T-helper 2 cell treated with Interferon-gamma antibody and Interleukin-4, amounts not matched to agents 5 μg/mL and 100 μg/mL, for 36 hours (primary cell): ENCODE measurements at regions not wholly inside any gene's neighbourhood (a gene's known extent, or its start where the extent isn't known, plus 50 kb on each side); places are given as distances from the start of the nearest gene placed in this dataset.
A peak's percentile ranks its signal among the peaks of the same experiment; 100 is the strongest.

Source experiments
- DNase-seq: peaks from one replicate; pipeline ENCODE4 v3.0.0; 2021; ENCODE audit warnings: low spot score
- H3K27ac Mint-ChIP-seq: one replicate; pipeline ENCODE4 v1.8.0; 2021; ENCODE audit warnings: mild to moderate bottlenecking, mixed read lengths
- H3K27me3 Mint-ChIP-seq: one replicate; pipeline ENCODE4 v1.8.0; 2021; ENCODE audit warnings: low read depth, mixed read lengths
- H3K36me3 Mint-ChIP-seq: one replicate; pipeline ENCODE4 v1.8.0; 2021; ENCODE audit warnings: low read depth, mixed read lengths
- H3K4me1 Mint-ChIP-seq: one replicate; pipeline ENCODE4 v1.8.0; 2021; ENCODE audit warnings: low read depth, mixed read lengths
- H3K4me3 Mint-ChIP-seq: one replicate; pipeline ENCODE4 v1.8.0; 2022; ENCODE audit warnings: mild to moderate bottlenecking, moderate library complexity, mixed read lengths
- H3K9me3 Mint-ChIP-seq: one replicate; pipeline ENCODE4 v1.8.0; 2021; ENCODE audit warnings: mixed read lengths

- no peak for DNase-seq
- no peaks in the 10 kb centered on the region for H3K9me3 Mint-ChIP-seq
- no peaks in the 10 kb centered on the region for H3K27me3 Mint-ChIP-seq
- H3K4me1 Mint-ChIP-seq, result no peaks in the 10 kb centered on the region
- no peak overlapping the region for H3K27ac Mint-ChIP-seq
- H3K36me3 Mint-ChIP-seq, result no peaks in the 10 kb centered on the region
- no peak overlapping the region for H3K4me3 Mint-ChIP-seq
Observed at GRCh38 chrY:15478348-15478963, 954.1 kb downstream of the NLGN4Y start.

GRCh38 chrY:15500536-15500935 lies 976.2 kb downstream of the NLGN4Y start:
- Mint-ChIP-seq H3K9me3 (no peaks in the 10 kb centered on the region), H3K27ac (no peak overlapping the region), H3K27me3 (no peaks in the 10 kb centered on the region), H3K36me3 (no peaks in the 10 kb centered on the region), H3K4me3 (no peak overlapping the region), H3K4me1 (no peaks in the 10 kb centered on the region)
- DNase-seq, result no peak

GRCh38 chrY:15501181-15501580 lies 976.9 kb downstream of the NLGN4Y start:
- no peak for DNase-seq
- Mint-ChIP-seq H3K27ac (no peak overlapping the region), H3K4me3 (no peak overlapping the region), H3K4me1 (no peaks in the 10 kb centered on the region), H3K27me3 (no peaks in the 10 kb centered on the region), H3K9me3 (no peaks in the 10 kb centered on the region), H3K36me3 (no peaks in the 10 kb centered on the region)

- no peak for DNase-seq
- no peaks in the 10 kb centered on the region for H3K36me3 Mint-ChIP-seq
- H3K9me3 Mint-ChIP-seq, result no peaks in the 10 kb centered on the region
- H3K4me1 Mint-ChIP-seq, result no peaks in the 10 kb centered on the region
- H3K27me3 Mint-ChIP-seq, result no peaks in the 10 kb centered on the region
- H3K4me3 Mint-ChIP-seq, result no peak overlapping the region
- no peak overlapping the region for H3K27ac Mint-ChIP-seq
Observed at GRCh38 chrY:15510288-15510687, 986.0 kb downstream of the NLGN4Y start.

GRCh38 chrY:15510984-15511650 lies 986.8 kb downstream of the NLGN4Y start:
- H3K9me3 Mint-ChIP-seq, result no peaks in the 10 kb centered on the region
- no peak overlapping the region for H3K4me3 Mint-ChIP-seq
- H3K4me1 Mint-ChIP-seq, result no peaks in the 10 kb centered on the region
- H3K27me3 Mint-ChIP-seq, result no peaks in the 10 kb centered on the region
- no peaks in the 10 kb centered on the region for H3K36me3 Mint-ChIP-seq
- no peak for DNase-seq
- H3K27ac Mint-ChIP-seq, result no peak overlapping the region

- Mint-ChIP-seq H3K27me3 (no peaks in the 10 kb centered on the region), H3K4me3 (no peak overlapping the region), H3K9me3 (no peaks in the 10 kb centered on the region), H3K36me3 (no peaks in the 10 kb centered on the region), H3K27ac (no peak overlapping the region), H3K4me1 (no peaks in the 10 kb centered on the region)
- no peak for DNase-seq
Observed at GRCh38 chrY:15535131-15535530, 1010.8 kb downstream of the NLGN4Y start.

- peak; percentile 4 for DNase-seq
- no peak overlapping the region for H3K4me3 Mint-ChIP-seq
- no peaks in the 10 kb centered on the region for H3K4me1 Mint-ChIP-seq
- no peaks in the 10 kb centered on the region for H3K9me3 Mint-ChIP-seq
- H3K36me3 Mint-ChIP-seq, result no peaks in the 10 kb centered on the region
- H3K27me3 Mint-ChIP-seq, result no peaks in the 10 kb centered on the region
- H3K27ac Mint-ChIP-seq, result no peak overlapping the region
Observed at GRCh38 chrY:15535784-15536511, 1011.6 kb downstream of the NLGN4Y start.

- Mint-ChIP-seq H3K4me1 (no peaks in the 10 kb centered on the region), H3K27ac (no peak overlapping the region), H3K27me3 (no peaks in the 10 kb centered on the region), H3K4me3 (no peak overlapping the region), H3K36me3 (no peaks in the 10 kb centered on the region), H3K9me3 (no peaks in the 10 kb centered on the region)
- DNase-seq, result no peak
Observed at GRCh38 chrY:15540516-15540915, 1016.2 kb downstream of the NLGN4Y start.

- no peak overlapping the region for H3K27ac Mint-ChIP-seq
- H3K36me3 Mint-ChIP-seq, result no peaks in the 10 kb centered on the region
- no peaks in the 10 kb centered on the region for H3K9me3 Mint-ChIP-seq
- no peaks in the 10 kb centered on the region for H3K4me1 Mint-ChIP-seq
- no peaks in the 10 kb centered on the region for H3K27me3 Mint-ChIP-seq
- no peak overlapping the region for H3K4me3 Mint-ChIP-seq
- DNase-seq, result no peak
Observed at GRCh38 chrY:15546177-15546754, 1021.9 kb downstream of the NLGN4Y start.

GRCh38 chrY:15552074-15552473 lies 1027.7 kb downstream of the NLGN4Y start:
- H3K27ac Mint-ChIP-seq, result no peak overlapping the region
- DNase-seq, result no peak
- no peaks in the 10 kb centered on the region for H3K4me1 Mint-ChIP-seq
- no peaks in the 10 kb centered on the region for H3K9me3 Mint-ChIP-seq
- H3K36me3 Mint-ChIP-seq, result no peaks in the 10 kb centered on the region
- no peaks in the 10 kb centered on the region for H3K27me3 Mint-ChIP-seq
- no peak overlapping the region for H3K4me3 Mint-ChIP-seq

GRCh38 chrY:15554991-15555390 lies 1030.7 kb downstream of the NLGN4Y start:
- no peak for DNase-seq
- Mint-ChIP-seq H3K36me3 (no peaks in the 10 kb centered on the region), H3K27ac (no peak overlapping the region), H3K4me1 (no peaks in the 10 kb centered on the region), H3K9me3 (no peaks in the 10 kb centered on the region), H3K4me3 (no peak overlapping the region), H3K27me3 (no peaks in the 10 kb centered on the region)

- H3K27me3 Mint-ChIP-seq, result no peaks in the 10 kb centered on the region
- no peaks in the 10 kb centered on the region for H3K9me3 Mint-ChIP-seq
- no peak overlapping the region for H3K4me3 Mint-ChIP-seq
- H3K4me1 Mint-ChIP-seq, result no peaks in the 10 kb centered on the region
- DNase-seq, result no peak
- H3K27ac Mint-ChIP-seq, result no peak overlapping the region
- H3K36me3 Mint-ChIP-seq, result no peaks in the 10 kb centered on the region
Observed at GRCh38 chrY:15559169-15559568, 1034.8 kb downstream of the NLGN4Y start.

- H3K4me3 Mint-ChIP-seq, result no peak overlapping the region
- H3K27ac Mint-ChIP-seq, result no peak overlapping the region
- DNase-seq, result no peak
- no peaks in the 10 kb centered on the region for H3K9me3 Mint-ChIP-seq
- H3K36me3 Mint-ChIP-seq, result no peaks in the 10 kb centered on the region
- H3K4me1 Mint-ChIP-seq, result no peaks in the 10 kb centered on the region
- no peaks in the 10 kb centered on the region for H3K27me3 Mint-ChIP-seq
Observed at GRCh38 chrY:15560840-15561239, 1036.5 kb downstream of the NLGN4Y start.
